Neural progenitor cell (in vitro differentiated cells): ENCODE measurements at regions not wholly inside any gene's neighbourhood (a gene's known extent, or its start where the extent isn't known, plus 50 kb on each side); places are given as distances from the start of the nearest gene placed in this dataset.
"Not testable (repeated sequence)": the region's sequence is repeated elsewhere in the genome, so short reads cannot be mapped to it uniquely, and the experiment has no call there.

ENCODE experiments used
- DNase-seq: peaks from one replicate; pipeline ENCODE4 v3.0.0-alpha.2; 2016; ENCODE audit warnings: low spot score
- H2AFZ ChIP-seq: fragments of 200-600 bp; sonication (generic); replicated peaks from 2 replicates; pipeline ENCODE4 v1.6.1; 2016; ENCODE audit warnings: antibody characterized with exemption
- H3F3A ChIP-seq: fragments of 200-600 bp; sonication (generic); 2 replicates; pipeline ENCODE4 v1.6.1; 2016; ENCODE audit warnings: antibody characterized with exemption, low read depth
- H3K27ac ChIP-seq: fragments of 200-600 bp; sonication (generic); 2 replicates; pipeline ENCODE4 v1.5.1; 2016; ENCODE audit warnings: mild to moderate bottlenecking
- H3K27me3 ChIP-seq: fragments of 200-600 bp; sonication (generic); 2 replicates; pipeline ENCODE4 v1.6.1; 2016; ENCODE audit warnings: mild to moderate bottlenecking, moderate library complexity
- H3K36me3 ChIP-seq: fragments of 200-600 bp; sonication (generic); 2 replicates; pipeline ENCODE4 v1.5.1; 2016
- H3K4me1 ChIP-seq: fragments of 200-600 bp; sonication (generic); 2 replicates; pipeline ENCODE4 v1.6.1; 2016; ENCODE audit warnings: mixed run types
- H3K4me2 ChIP-seq: fragments of 200-600 bp; sonication (generic); 2 replicates; pipeline ENCODE4 v1.6.1; 2016
- H3K4me3 ChIP-seq: fragments of 200-600 bp; sonication (generic); 2 replicates; pipeline ENCODE4 v1.5.1; 2016
- H3K79me2 ChIP-seq: fragments of 200-600 bp; sonication (generic); 2 replicates; pipeline ENCODE4 v1.6.1; 2016; ENCODE audit warnings: low read depth
- H3K9ac ChIP-seq: fragments of 200-600 bp; sonication (generic); 2 replicates; pipeline ENCODE4 v1.6.1; 2016
- H3K9me3 ChIP-seq: fragments of 200-600 bp; sonication (generic); 2 replicates; pipeline ENCODE4 v1.5.1; 2016; ENCODE audit warnings: low read depth
- H4K20me1 ChIP-seq: fragments of 200-600 bp; sonication (generic); 2 replicates; pipeline ENCODE4 v1.6.1; 2016; ENCODE audit warnings: low read depth
- H3K27ac Mint-ChIP-seq: 3 replicates; pipeline ENCODE4 v1.8.0; 2021; ENCODE audit warnings: mixed read lengths
- H3K27me3 Mint-ChIP-seq: 2 replicates; pipeline ENCODE4 v1.8.0; 2022; ENCODE audit warnings: low read depth, mild to moderate bottlenecking, inconsistent platforms, moderate library complexity, mixed read lengths; ENCODE audit not compliant: insufficient read depth
- H3K36me3 Mint-ChIP-seq: 3 replicates; pipeline ENCODE4 v1.8.0; 2021; ENCODE audit warnings: mixed read lengths
- H3K4me1 Mint-ChIP-seq: 3 replicates; pipeline ENCODE4 v1.8.0; 2021; ENCODE audit warnings: mixed read lengths
- H3K4me3 Mint-ChIP-seq: 3 replicates; pipeline ENCODE4 v1.8.0; 2021; ENCODE audit warnings: mild to moderate bottlenecking, moderate library complexity, mixed read lengths
- H3K9me3 Mint-ChIP-seq: 3 replicates; pipeline ENCODE4 v1.8.0; 2020; ENCODE audit warnings: mixed read lengths
- EZH2 ChIP-seq: fragments of 200-600 bp; sonication (generic); IDR thresholded peaks from 2 replicates; pipeline ENCODE4 v1.6.1; 2017; ENCODE audit warnings: antibody characterized with exemption, mild to moderate bottlenecking, moderate library complexity
- EZH2phosphoT487 ChIP-seq: fragments of 200-600 bp; sonication (generic); IDR thresholded peaks from 2 replicates; pipeline ENCODE4 v1.6.1; 2017; ENCODE audit warnings: antibody characterized with exemption
- TF ChIP-seq, protein P1 (sequence below): fragments of 200-600 bp; sonication (generic); IDR thresholded peaks from 2 replicates; pipeline ENCODE4 v1.5.1; 2017; ENCODE audit warnings: antibody characterized with exemption, mild to moderate bottlenecking

DNA sequence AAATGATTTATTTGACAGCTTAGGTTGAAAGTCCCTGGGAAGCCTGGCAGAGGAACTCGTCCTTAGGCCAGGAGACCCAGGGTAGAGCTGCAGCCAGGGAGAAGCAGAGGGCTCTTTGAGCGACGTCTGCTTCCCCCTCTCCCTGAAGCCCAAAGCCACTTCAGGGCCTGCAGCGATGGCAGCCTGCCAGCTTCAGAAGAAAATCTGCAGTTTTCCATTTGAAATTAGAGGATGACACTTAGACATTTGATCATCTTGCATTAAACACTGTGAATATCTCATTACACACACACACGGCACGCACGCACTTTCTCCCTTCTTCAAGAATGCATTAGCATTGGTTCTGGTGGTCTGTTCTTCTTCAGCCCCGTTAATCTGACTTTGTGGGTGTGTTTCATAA is 96.5 kb downstream of the PLEKHG1 start:
- H3K9ac ChIP-seq = no peak overlapping the region
- H3K27ac ChIP-seq = no peak overlapping the region
- no peak for DNase-seq
- peaks cover 11% of the 10 kb centered on the region for H3K4me1 ChIP-seq
- Mint-ChIP-seq H3K4me1 (peaks cover 42% of the 10 kb centered on the region), H3K4me3 (no peak overlapping the region), H3K27me3 (no peaks in the 10 kb centered on the region), H3K9me3 (no peaks in the 10 kb centered on the region), H3K27ac (no peak overlapping the region), H3K36me3 (peaks cover 5% of the 10 kb centered on the region)
- H3K79me2 ChIP-seq = no peaks in the 10 kb centered on the region
- H3F3A ChIP-seq = no peaks in the 10 kb centered on the region
- no peak overlapping the region for H2AFZ ChIP-seq
- no peak overlapping the region for H3K4me2 ChIP-seq
- H3K27me3 ChIP-seq = no peaks in the 10 kb centered on the region
- TF ChIP-seq, protein P1, sequence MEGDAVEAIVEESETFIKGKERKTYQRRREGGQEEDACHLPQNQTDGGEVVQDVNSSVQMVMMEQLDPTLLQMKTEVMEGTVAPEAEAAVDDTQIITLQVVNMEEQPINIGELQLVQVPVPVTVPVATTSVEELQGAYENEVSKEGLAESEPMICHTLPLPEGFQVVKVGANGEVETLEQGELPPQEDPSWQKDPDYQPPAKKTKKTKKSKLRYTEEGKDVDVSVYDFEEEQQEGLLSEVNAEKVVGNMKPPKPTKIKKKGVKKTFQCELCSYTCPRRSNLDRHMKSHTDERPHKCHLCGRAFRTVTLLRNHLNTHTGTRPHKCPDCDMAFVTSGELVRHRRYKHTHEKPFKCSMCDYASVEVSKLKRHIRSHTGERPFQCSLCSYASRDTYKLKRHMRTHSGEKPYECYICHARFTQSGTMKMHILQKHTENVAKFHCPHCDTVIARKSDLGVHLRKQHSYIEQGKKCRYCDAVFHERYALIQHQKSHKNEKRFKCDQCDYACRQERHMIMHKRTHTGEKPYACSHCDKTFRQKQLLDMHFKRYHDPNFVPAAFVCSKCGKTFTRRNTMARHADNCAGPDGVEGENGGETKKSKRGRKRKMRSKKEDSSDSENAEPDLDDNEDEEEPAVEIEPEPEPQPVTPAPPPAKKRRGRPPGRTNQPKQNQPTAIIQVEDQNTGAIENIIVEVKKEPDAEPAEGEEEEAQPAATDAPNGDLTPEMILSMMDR = no peak
- TF ChIP-seq EZH2phosphoT487 (no peak), EZH2 (no peak)
- H4K20me1 ChIP-seq = no peaks in the 10 kb centered on the region
- no peak overlapping the region for H3K4me3 ChIP-seq
- no peaks in the 10 kb centered on the region for H3K36me3 ChIP-seq
- no peaks in the 10 kb centered on the region for H3K9me3 ChIP-seq

DNA sequence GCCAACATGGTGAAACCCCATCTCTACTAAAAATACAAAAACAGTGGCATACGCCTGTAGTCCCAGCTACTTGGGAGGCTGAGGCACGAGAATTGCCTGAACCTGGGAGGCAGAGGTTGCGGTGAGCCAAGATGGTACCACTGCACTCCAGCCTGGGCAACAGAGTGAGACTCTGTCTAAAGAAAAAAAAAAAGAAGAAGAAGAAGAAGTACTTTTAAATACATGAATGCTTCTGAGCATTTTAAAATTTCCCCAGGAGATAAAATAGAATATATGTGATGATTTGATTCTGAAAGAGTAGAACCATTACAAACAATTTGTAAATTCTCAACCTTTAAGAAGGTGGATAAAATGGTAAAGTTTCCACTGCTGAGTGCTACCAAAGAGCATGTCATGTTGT is 97.2 kb downstream of the PLEKHG1 start:
- not testable (repeated sequence) for H3K27me3 Mint-ChIP-seq, H3K36me3 Mint-ChIP-seq, H3K27me3 ChIP-seq, H3K9me3 ChIP-seq, H3K27ac ChIP-seq, DNase-seq, H3K36me3 ChIP-seq, H4K20me1 ChIP-seq, H3K4me3 ChIP-seq, H3K9me3 Mint-ChIP-seq, H3K4me2 ChIP-seq, H2AFZ ChIP-seq, H3K9ac ChIP-seq, H3K4me3 Mint-ChIP-seq, H3K79me2 ChIP-seq, H3F3A ChIP-seq
- Mint-ChIP-seq H3K27ac (peak overlapping the region; percentile 50), H3K4me1 (peaks cover 37% of the 10 kb centered on the region)
- peaks cover 11% of the 10 kb centered on the region for H3K4me1 ChIP-seq

DNA sequence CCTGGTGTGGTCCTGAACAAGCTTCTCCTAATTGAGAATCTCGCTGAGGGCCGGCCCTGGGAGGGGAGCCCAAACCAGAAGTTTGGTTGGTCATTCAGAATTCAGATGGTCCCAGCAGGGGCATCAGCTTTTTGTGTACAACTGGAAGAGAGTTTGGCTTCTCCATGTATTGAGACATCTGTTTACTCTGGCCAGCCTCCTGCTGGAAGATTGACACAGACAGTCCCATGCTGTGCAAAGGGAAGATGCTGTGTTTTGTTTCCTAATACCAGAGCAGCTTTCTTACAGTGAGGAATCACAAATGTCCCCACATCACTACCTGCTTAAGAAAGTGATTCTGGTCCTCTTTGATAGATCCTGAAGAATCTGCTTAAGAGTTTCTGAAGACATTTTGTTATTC is 97.8 kb downstream of the PLEKHG1 start:
- Histone ChIP-seq H4K20me1 (no peaks in the 10 kb centered on the region), H3K27ac (no peak overlapping the region), H3K4me3 (no peak overlapping the region), H3F3A (no peaks in the 10 kb centered on the region), H3K4me1 (peaks cover 11% of the 10 kb centered on the region), H3K36me3 (no peaks in the 10 kb centered on the region), H3K9me3 (no peaks in the 10 kb centered on the region), H3K27me3 (no peaks in the 10 kb centered on the region), H2AFZ (no peak overlapping the region), H3K9ac (no peak overlapping the region), H3K79me2 (no peaks in the 10 kb centered on the region), H3K4me2 (peak overlapping the region; percentile 17)
- H3K27me3 Mint-ChIP-seq = no peaks in the 10 kb centered on the region
- peak; percentile 20 for DNase-seq
- TF ChIP-seq, protein P1 = no peak
- TF ChIP-seq EZH2phosphoT487 (no peak), EZH2 (no peak)
- no peak overlapping the region for H3K27ac Mint-ChIP-seq
- no peaks in the 10 kb centered on the region for H3K9me3 Mint-ChIP-seq
- H3K4me1 Mint-ChIP-seq = peaks cover 33% of the 10 kb centered on the region
- H3K36me3 Mint-ChIP-seq = peaks cover 2% of the 10 kb centered on the region
- no peak overlapping the region for H3K4me3 Mint-ChIP-seq

DNA sequence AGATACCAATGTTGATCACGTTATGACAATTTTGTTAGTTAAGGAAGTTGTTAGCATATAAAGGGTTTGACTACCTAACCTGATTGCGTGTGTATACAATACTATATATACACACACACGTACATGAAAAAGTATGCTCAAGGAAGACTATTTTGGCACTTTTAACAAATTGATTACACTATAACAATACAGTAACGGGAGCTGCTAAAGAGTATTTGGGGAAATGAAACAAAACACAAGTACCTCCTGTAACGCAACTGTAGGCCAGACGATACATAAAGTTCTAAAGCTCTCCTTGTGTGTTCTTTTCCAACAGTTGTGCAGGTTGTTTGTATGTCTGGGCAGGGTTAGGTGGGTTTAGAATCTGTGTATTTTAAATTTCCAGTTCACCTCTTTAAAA is 98.7 kb downstream of the PLEKHG1 start:
- peaks cover 30% of the 10 kb centered on the region for H3K4me1 Mint-ChIP-seq
- peaks cover 11% of the 10 kb centered on the region for H3K4me1 ChIP-seq
- no peaks in the 10 kb centered on the region for H3K9me3 ChIP-seq
- no peak overlapping the region for H3K9ac ChIP-seq
- no peaks in the 10 kb centered on the region for H3K9me3 Mint-ChIP-seq
- H3K36me3 Mint-ChIP-seq = no peaks in the 10 kb centered on the region
- no peaks in the 10 kb centered on the region for H3K36me3 ChIP-seq
- no peak overlapping the region for H3K4me2 ChIP-seq
- DNase-seq = no peak
- no peaks in the 10 kb centered on the region for H3K79me2 ChIP-seq
- no peak overlapping the region for H3K4me3 Mint-ChIP-seq
- no peak overlapping the region for H3K4me3 ChIP-seq
- H4K20me1 ChIP-seq = no peaks in the 10 kb centered on the region
- TF ChIP-seq, protein P1 = no peak
- TF ChIP-seq EZH2phosphoT487 = no peak
- TF ChIP-seq EZH2 = no peak
- no peaks in the 10 kb centered on the region for H3F3A ChIP-seq
- no peak overlapping the region for H3K27ac ChIP-seq
- H3K27me3 ChIP-seq = no peaks in the 10 kb centered on the region
- no peak overlapping the region for H3K27ac Mint-ChIP-seq
- no peaks in the 10 kb centered on the region for H3K27me3 Mint-ChIP-seq
- no peak overlapping the region for H2AFZ ChIP-seq
